Left colon (tissue), 2 donors: ENCODE measurements at regions not wholly inside any gene's neighbourhood (a gene's known extent, or its start where the extent isn't known, plus 50 kb on each side); places are given as distances from the start of the nearest gene placed in this dataset.

ENCODE experiments used
- ATAC-seq: fragments of 200-7000 bp; cut with Tn5 transposase; one replicate; pipeline ENCODE4 v1.9.1; 2020; ENCODE audit warnings: mild to moderate bottlenecking, moderate library complexity
- DNase-seq, 2 donors: peaks; one replicate each; pipeline ENCODE4 v3.0.0-alpha.2; 2020
- intact Hi-C, 2 donors: fragments of 100-400 bp; cut with DNase I in 1 of 2; cut with micrococcal nuclease in 1 of 2; formaldehyde crosslinking; loops; one replicate each; pipeline versions ENCODE4 v1.11.2 to v1.14.0; 2022; cut with DNase I, micrococcal nuclease
- donor health status: DM: no; HTN: no; CAD: no.
- donor health status: DM: yes; HTN: yes; CAD: no.

- ATAC-seq (no peak), DNase-seq (no peak)
- intact Hi-C loops = loop anchor here in 1 of 2 donors (5.0 kb wide), 1 partner anchor 192 kb away; no protein-coding TSS in a partner anchor
These were observed 179.4 kb downstream of the TGFB2 start for GRCh38 chr1:218524526-218524925.

- no peak for ATAC-seq
- DNase-seq = no peak
- intact Hi-C loops = no loop called here
These were observed 179.9 kb downstream of the TGFB2 start for GRCh38 chr1:218525031-218525430.

- intact Hi-C loops = no loop called here
- DNase-seq (no peak), ATAC-seq (no peak)
These were observed 180.5 kb downstream of the TGFB2 start for GRCh38 chr1:218525451-218526197.

GRCh38 chr1:218526198-218526580 lies 181.1 kb downstream of the TGFB2 start:
- intact Hi-C loops = no loop called here
- ATAC-seq = no peak
- no peak for DNase-seq

- intact Hi-C loops = no loop called here
These were observed 182.6 kb downstream of the TGFB2 start for GRCh38 chr1:218527737-218528136.

GRCh38 chr1:218529646-218530300 lies 184.6 kb downstream of the TGFB2 start:
- DNase-seq (no peak), ATAC-seq (no peak)
- intact Hi-C loops = no loop called here

More at GRCh38 chr1:218527737-218528136, 182.6 kb downstream of the TGFB2 start:
- ATAC-seq = no peak
- DNase-seq = no peak

- DNase-seq = no peak
- intact Hi-C loops = no loop called here
- ATAC-seq = no peak
These were observed 186.8 kb downstream of the TGFB2 start for GRCh38 chr1:218531936-218532335.

- intact Hi-C loops = no loop called here
- no peak for ATAC-seq
- DNase-seq = no peak
These were observed 191.3 kb downstream of the TGFB2 start for GRCh38 chr1:218536296-218536986.

- ATAC-seq (no peak), DNase-seq (no peak)
- intact Hi-C loops = no loop called here
These were observed 192.2 kb downstream of the TGFB2 start for GRCh38 chr1:218537122-218537913.

GRCh38 chr1:218538341-218538740 lies 193.2 kb downstream of the TGFB2 start:
- intact Hi-C loops = no loop called here
- DNase-seq = no peak
- ATAC-seq = no peak

- no peak for DNase-seq
- intact Hi-C loops = no loop called here
- no peak for ATAC-seq
These were observed 201.2 kb downstream of the TGFB2 start for GRCh38 chr1:218546314-218546713.

GRCh38 chr1:218547957-218548730 lies 203.0 kb downstream of the TGFB2 start:
- intact Hi-C loops = no loop called here
- no peak for ATAC-seq
- no peak for DNase-seq

GRCh38 chr1:218548764-218549163 lies 203.6 kb downstream of the TGFB2 start:
- no peak for DNase-seq
- ATAC-seq = no peak
- intact Hi-C loops = no loop called here

GRCh38 chr1:218553197-218553596 lies 208.1 kb downstream of the TGFB2 start:
- intact Hi-C loops = no loop called here
- DNase-seq (no peak), ATAC-seq (no peak)

GRCh38 chr1:218556016-218556415 lies 210.9 kb downstream of the TGFB2 start:
- no peak for ATAC-seq

GRCh38 chr1:218557731-218558130 lies 212.6 kb downstream of the TGFB2 start:
- intact Hi-C loops = no loop called here
- DNase-seq (no peak), ATAC-seq (no peak)

More at GRCh38 chr1:218556016-218556415, 210.9 kb downstream of the TGFB2 start:
- DNase-seq = no peak
- intact Hi-C loops = no loop called here

GRCh38 chr1:218558271-218558810 lies 213.2 kb downstream of the TGFB2 start:
- intact Hi-C loops = no loop called here
- no peak for ATAC-seq
- DNase-seq = no peak

GRCh38 chr1:218565377-218565776 lies 220.2 kb downstream of the TGFB2 start:
- no peak for ATAC-seq
- intact Hi-C loops = no loop called here
- DNase-seq = no peak
